ENCODE measurements at regions not wholly inside any gene's neighbourhood (a gene's known extent, or its start where the extent isn't known, plus 50 kb on each side); places are given as distances from the start of the nearest gene placed in this dataset.

DNA sequence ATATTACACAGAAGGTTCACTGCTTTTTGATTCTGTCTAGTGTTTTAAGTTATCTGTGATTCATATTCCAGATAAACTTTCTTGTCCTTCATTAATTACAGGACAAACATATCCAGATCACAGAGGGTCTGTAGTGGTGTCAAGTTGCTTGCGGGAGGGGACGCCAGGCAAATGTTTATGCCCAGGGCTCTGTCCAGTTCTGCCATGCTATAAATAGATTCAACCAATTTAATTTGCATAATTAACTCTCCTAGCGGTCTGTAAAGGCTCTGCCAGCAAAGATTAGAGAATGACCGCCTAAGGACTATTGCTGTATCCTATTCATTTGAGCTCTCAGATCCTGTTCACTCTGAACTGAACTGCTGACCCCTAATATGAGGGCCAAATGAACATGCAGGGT is 59.7 kb upstream of the TRPC4 start:
- no peak for DNase-seq (ENCODE audit: low read depth)

- DNase-seq (ENCODE audit: low read depth): no peak
These were observed 58.0 kb upstream of the TRPC4 start for GRCh38 chr13:37927561-37927960.

DNA sequence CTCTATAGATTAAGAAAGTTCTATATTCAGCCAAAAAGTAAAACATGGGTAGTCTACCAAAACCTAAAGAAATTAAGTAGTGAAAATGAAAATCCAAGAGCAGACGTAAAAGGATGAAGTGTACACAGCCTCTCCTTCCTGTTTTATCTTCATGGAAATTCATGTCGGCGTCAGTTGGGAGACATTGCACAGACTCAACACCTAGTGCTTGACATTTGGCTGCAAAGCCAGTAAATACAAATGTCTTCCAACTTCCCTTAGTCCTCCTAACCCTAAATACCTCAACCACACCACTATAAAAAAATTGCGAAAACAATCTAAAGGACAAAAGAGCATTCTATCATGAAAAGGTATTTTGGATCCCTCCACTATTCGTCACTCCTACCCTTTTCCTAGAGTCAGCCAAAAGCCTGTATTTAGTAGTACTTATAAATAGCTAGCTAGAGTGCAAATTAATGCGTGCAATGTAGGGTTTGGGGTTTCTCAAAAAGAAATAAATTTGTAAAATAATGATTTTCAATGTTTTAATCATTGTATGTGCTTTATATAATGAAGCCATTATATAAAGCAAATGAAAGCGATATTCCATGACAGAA is 56.4 kb upstream of the TRPC4 start:
- no peak for DNase-seq (ENCODE audit: low read depth)

DNA sequence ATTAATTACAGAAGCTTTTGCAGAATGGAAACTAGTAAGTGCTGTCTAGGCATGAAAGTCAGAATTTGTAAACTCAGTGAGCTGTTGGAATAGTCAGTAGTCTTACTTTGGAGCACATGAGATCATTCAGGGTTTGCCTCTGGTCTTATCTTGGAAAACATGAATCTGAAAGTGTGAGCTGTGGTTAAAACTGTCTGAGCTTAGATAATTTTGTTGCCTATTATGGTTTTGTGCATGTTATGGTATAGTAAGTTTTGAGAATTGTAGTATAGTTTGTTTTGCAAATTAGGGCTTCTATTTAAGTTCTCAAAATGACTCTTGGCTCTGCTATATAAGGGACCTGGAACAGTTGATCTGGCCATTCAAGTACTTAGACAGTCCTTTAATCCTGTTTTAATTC is 53.7 kb upstream of the TRPC4 start:
- DNase-seq (ENCODE audit: low read depth): no peak

GRCh38 chr13:37919329-37919880 is 49.8 kb upstream of the TRPC4 start:
- no peak for DNase-seq (ENCODE audit: low read depth)
